Muscle of arm (tissue), 1 donor: ENCODE measurements at regions not wholly inside any gene's neighbourhood (a gene's known extent, or its start where the extent isn't known, plus 50 kb on each side); places are given as distances from the start of the nearest gene placed in this dataset.
A peak's percentile ranks its signal among the peaks of the same experiment; 100 is the strongest.
"Not testable (repeated sequence)": the region's sequence is repeated elsewhere in the genome, so short reads cannot be mapped to it uniquely, and the experiment has no call there.

Experiments used
- DNase-seq: peaks from one replicate; pipeline ENCODE4 v3.0.0-alpha.2; 2013

- DNase-seq = no peak
Measured at GRCh38 chr13:69649063-69649392, 458.6 kb upstream of the ATXN8OS start.

- DNase-seq = no peak
Measured at GRCh38 chr13:69648340-69649062, 459.1 kb upstream of the ATXN8OS start.

DNA sequence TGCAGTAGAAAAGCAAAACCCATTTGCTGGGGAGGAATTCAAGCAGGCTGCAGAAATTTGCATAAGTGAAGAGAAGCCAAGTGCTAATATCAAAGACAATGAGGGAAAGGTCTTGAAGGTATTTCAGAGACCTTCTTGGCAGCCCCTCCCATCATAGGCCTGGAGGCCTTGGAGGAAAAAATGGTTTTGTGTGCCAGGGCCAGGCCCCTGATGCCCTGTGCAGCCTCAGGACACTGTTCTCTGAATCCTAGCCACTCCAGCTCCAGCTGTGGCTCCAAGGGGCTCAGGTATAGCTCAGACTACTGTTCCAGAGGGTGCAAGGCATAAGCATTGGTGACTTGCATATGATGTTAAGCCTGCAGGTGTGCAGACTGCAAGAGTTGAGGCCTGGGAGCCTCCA, 463.2 kb upstream of the ATXN8OS start:
- DNase-seq = no peak

- DNase-seq = no peak
Measured at GRCh38 chr13:69641773-69642172, 465.9 kb upstream of the ATXN8OS start.

- DNase-seq = no peak
Measured at GRCh38 chr13:69633044-69633443, 474.6 kb upstream of the ATXN8OS start.

DNA sequence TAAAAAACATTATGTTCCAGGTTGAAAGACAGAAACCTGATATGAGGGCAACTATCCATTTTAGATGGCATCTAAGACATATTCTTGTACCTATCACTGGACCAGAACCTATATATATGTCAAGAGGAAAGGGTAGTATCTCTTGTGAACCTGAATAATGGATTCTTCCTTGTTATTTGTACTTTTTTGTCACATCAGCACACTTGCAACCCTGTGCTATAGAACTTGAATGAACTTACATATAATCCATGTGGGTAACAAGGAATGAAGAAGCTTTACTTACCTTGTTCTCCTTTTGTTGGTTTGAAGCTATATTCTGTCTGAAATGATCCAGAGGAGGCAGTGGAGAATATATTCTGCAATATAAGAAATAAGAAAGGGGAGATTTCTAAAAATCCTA, 483.7 kb upstream of the ATXN8OS start:
- no peak for DNase-seq

GRCh38 chr13:69619651-69620050, 488.0 kb upstream of the ATXN8OS start:
- DNase-seq = no peak

DNA sequence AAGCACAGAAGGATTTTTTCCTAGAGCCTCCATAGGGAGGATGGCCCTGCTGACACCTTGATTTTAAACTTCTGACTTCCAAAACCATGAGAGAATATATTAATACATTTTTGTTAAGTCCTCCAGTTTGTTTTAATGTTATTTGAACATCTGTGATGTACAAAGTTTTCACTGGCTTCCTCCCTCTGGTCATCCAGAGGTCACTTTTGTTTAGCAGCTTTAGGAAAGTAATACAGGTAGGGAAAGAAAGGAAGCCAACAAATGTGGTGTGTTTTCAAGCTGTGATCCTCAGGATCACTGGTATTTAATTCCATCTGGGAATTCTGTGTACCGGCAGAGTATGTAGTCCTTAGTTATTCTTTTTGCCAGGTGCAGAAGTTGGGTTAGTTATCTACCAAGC, 488.8 kb upstream of the ATXN8OS start:
- DNase-seq = no peak

GRCh38 chr13:69618393-69618792, 489.2 kb upstream of the ATXN8OS start:
- no peak for DNase-seq

DNA sequence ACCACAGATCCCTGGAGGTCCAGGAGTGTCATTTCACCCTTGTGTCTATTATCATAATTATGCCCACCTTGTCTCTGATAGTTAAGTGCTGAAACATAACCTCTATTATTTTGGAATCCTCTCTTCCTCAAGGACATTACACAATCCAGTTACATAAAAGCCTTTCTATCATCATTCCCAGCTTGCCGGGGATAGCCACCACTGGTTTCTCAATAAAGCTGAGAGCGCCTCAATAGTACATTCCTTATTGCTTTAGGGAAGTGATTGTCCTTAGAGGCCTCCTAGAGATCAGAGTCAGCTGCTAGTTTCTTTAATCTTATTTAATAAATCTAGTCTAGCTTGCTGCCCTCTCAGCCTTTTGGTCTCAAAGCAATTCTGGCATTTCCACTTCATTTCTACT, 490.0 kb upstream of the ATXN8OS start:
- DNase-seq = no peak

DNA sequence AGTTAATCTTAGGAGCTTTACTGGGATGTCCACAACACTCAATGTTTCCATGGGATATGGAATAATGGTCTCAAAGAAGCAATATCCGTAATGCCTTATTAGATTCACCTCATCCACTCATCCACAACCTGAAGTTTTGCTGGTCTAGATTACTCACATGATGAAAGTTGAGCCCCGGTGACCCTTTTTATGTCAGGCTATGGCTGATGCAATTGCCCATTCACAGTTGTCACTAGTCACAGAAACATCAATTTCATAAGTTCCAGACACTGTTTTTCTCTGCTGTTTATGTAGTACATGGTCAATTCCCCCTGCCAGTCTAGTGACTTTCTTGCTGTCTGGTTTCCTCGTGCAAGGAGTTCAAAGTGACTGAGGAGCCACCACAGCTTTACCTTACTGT, 491.2 kb upstream of the ATXN8OS start:
- DNase-seq = no peak

DNA sequence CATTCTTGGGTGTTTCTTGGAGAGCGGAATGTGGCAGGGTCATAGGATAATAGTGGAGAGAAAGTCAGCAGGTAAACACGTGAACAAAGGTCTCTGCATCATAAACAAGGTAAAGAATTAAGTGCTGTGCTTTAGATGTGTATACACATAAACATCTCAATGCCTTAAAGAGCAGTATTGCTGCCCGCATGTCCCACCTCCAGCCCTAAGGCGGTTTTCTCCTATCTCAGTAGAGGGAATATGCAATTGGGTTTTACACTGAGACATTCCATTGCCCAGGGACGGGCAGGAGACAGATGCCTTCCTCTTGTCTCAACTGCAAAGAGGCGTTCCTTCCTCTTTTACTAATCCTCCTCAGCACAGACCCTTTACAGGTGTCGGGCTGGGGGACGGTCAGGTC, 492.6 kb upstream of the ATXN8OS start:
- not testable (repeated sequence) for DNase-seq

GRCh38 chr13:69604698-69605097, 502.9 kb upstream of the ATXN8OS start:
- DNase-seq = no peak

GRCh38 chr13:69603144-69603853, 504.3 kb upstream of the ATXN8OS start:
- no peak for DNase-seq

DNA sequence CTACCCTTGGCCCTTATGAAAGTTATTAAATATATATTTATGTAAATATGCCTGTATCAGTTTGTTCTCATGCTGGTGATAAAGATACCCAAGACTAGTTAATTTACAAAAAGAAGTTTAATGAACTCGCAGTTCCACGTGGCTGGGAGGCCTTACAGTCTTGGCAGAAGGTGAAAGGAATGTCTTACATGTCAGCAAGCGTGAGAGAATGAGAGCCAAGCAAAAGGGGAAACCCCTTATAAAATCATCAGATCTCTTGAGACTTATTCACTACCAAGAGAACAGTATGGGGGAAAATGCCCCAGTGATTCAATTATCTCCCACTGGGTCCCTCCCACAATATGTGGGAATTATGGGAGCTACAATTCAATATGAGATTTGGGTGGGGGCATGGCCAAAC, 506.0 kb upstream of the ATXN8OS start:
- no peak for DNase-seq

GRCh38 chr13:69600811-69601210, 506.8 kb upstream of the ATXN8OS start:
- peak; percentile 16 for DNase-seq

GRCh38 chr13:69597088-69597487, 510.5 kb upstream of the ATXN8OS start:
- no peak for DNase-seq

GRCh38 chr13:69595181-69595580, 512.4 kb upstream of the ATXN8OS start:
- no peak for DNase-seq

DNA sequence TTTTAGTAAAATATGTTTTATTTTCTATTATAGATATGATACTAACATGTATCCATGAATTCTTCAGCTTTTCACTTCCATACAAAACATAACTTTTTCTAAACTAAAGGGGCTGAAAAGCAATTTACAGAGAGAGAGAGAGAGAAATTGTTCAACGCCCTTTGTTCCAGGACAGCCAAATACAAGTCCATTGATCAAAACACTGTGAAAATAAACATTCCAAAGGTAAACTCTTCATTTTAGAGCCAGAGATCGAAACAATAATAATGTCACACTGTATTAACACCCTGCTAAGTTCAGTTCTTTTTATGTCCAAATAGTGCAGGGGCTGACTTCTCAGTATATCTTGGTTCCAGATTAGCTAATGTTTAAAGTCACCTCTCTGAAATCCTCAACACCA, 516.2 kb upstream of the ATXN8OS start:
- no peak for DNase-seq

DNA sequence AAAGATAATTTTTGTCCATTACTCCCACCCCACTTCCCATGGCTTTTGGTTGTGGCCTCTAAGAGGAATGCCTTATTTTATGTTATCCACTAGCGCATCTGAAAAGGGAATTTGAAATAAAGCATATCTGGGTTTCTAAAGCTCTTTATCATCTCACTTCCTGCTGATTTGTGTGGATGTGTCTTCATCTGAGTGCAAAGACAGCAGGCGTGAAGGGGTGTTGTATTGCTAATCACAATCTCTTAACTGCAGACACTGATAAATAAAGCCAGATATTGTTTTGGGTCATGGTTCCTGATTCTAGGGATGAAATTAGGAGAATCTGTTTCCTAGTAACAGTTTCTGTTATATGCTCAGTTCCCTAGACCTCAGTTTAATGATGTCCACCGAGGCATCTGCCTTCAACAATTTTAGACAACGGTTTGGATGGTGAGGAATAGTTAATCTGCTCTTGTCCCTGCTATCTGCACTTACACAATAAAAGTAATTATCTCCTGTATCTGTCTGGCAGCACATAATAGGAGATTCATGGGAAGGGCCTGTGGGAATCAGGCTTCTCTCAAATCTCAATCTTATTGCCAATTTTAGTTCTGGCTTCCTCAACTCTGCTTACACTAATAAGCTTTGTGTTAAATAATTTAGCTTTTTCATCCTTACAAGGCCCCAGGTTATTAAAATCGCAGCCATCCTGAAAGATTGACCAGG, 517.9 kb upstream of the ATXN8OS start:
- DNase-seq = no peak

DNA sequence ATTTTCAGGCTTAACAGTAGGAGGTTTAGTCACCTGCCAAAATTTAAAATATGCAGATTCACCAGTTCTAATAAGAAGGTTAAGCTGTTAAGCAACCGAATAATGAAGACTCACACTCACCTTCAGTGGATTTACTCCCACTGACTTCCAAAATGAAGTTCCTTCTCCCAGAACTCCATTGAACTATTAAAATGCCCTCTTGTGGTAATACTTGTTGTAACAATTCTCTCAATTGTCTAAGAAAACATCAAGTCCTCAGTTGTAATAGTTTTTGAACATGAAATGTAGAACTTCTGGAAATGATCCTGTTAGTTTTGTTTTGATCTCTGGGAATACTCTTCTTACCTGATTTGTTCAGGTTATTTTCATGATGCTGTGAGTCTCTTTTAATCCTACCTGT, 522.0 kb upstream of the ATXN8OS start:
- no peak for DNase-seq

DNA sequence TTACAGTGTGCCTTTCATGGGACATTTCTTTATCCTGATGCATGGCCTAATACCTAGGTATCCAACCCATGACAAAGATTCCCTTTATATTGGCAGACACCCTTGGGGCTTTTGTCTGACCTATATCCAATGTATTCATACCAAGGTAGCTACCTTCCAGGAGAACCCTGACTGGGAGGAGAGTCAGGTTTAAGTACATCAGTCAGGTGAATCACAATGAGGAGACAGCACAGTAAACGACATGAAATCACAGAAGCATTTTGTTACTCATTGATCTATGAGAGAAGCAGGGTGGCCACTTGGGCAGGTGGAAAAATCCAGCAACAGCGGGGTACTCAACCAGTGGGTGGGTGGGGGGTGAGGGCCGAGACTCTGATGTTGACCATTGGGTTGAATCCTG, 527.4 kb upstream of the ATXN8OS start:
- no peak for DNase-seq

- peak; percentile 10 for DNase-seq
Measured at GRCh38 chr13:69579351-69579750, 528.3 kb upstream of the ATXN8OS start.
